GM12872 (cell line): ENCODE measurements at regions not wholly inside any gene's neighbourhood (a gene's known extent, or its start where the extent isn't known, plus 50 kb on each side); places are given as distances from the start of the nearest gene placed in this dataset.

Source experiments
- CTCF ChIP-seq: IDR thresholded peaks from 3 replicates; pipeline ENCODE4 v1.5.1; 2011; ENCODE audit warnings: low read depth, mild to moderate bottlenecking, low read length, moderate library complexity; ENCODE audit not compliant: insufficient read depth

GRCh38 chr5:57717555-57717954, 234.9 kb upstream of the ACTBL2 start:
- TF ChIP-seq CTCF = no peak

- TF ChIP-seq CTCF = no peak
Measured at GRCh38 chr5:57716661-57717060, 234.1 kb upstream of the ACTBL2 start.

GRCh38 chr5:57715296-57715695, 232.7 kb upstream of the ACTBL2 start:
- TF ChIP-seq CTCF = no peak

- no peak for TF ChIP-seq CTCF
Measured at GRCh38 chr5:57711946-57712345, 229.3 kb upstream of the ACTBL2 start.

DNA sequence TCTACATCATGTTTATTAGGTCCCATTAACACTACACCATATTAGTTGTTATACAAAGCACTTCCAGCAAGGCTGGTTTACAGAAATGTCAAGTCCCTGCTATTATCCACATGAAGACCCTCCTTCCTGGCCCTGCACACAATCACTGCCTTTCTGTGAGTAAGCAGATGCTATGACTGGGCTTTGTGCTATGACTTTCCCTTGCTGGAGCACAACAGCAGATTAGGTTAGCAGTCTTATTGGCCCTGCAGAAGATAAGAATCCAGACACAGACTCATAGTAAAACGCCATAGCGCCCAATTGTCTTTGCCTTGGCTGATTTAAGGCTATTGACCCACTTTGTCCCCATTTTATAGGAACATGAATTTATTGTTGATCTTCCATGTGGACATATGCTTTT, 228.9 kb upstream of the ACTBL2 start:
- no peak for TF ChIP-seq CTCF

- TF ChIP-seq CTCF = no peak
Measured at GRCh38 chr5:57710126-57710525, 227.5 kb upstream of the ACTBL2 start.

DNA sequence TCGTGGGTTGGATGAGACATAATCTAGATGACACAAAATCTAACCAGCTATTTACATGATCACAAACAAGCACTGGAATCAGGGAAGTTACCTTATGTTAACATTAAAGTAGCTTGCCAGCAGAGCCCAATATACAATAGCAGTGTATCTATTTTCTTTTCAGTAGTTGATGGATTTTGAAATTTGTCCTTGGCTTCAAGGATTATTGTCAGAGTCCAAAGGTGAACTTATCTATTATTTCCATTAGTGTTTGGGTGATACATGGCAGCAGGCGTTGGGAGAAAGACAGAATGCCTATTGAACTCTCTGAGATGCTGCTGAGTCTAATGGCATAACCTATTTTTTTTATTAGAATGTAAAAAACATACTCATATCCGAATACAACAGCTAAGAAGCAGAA, 223.2 kb upstream of the ACTBL2 start:
- no peak for TF ChIP-seq CTCF

DNA sequence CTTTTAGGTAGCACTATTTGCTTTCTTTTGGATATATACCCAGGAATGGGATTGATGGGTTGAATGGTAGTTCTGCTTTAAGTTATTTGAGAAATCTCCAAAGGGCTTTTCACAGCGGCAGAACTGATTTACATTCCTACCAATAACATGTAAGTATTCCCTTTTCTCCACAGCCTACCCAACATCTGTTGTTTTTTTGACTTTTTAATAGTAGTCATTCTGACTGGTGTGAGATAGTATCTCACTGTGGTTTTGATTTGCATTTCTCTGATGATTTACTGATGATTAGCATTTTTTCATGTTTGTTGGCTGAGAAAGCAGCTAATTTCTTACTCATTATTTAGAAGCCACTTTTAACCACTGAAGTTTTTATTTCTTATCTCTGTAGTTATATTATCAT, 221.1 kb upstream of the ACTBL2 start:
- no peak for TF ChIP-seq CTCF
